Neural cell (in vitro differentiated cells): ENCODE measurements at regions not wholly inside any gene's neighbourhood (a gene's known extent, or its start where the extent isn't known, plus 50 kb on each side); places are given as distances from the start of the nearest gene placed in this dataset.

Source experiments
- H2AFZ ChIP-seq: fragments of 200-600, 300-800 bp; sonication (generic), shearing (Covaris generic); 2 replicates; pipeline ENCODE4 v1.6.0; 2014; ENCODE audit warnings: low read depth, mild to moderate bottlenecking, antibody characterized with exemption, low read length, moderate library complexity
- H3F3A ChIP-seq: fragments of 200-600 bp; shearing (Covaris generic); 2 replicates; pipeline ENCODE4 v1.6.1; 2016; ENCODE audit warnings: mild to moderate bottlenecking, moderate library complexity, mixed read lengths, antibody characterized with exemption, low read length; ENCODE audit not compliant: insufficient read depth, poor library complexity, severe bottlenecking
- H3K27ac ChIP-seq: fragments of 200-600, 300-800 bp; sonication (generic), shearing (Covaris generic); 2 replicates; pipeline ENCODE4 v1.5.1; 2014; ENCODE audit warnings: mild to moderate bottlenecking, low read length, moderate library complexity
- H3K27me3 ChIP-seq: fragments of 300-800, 200-600 bp; sonication (generic), shearing (Covaris generic); 2 replicates; pipeline ENCODE4 v1.6.0; 2014; ENCODE audit warnings: mild to moderate bottlenecking, low read depth, low read length, moderate library complexity; ENCODE audit not compliant: insufficient read depth
- H3K36me3 ChIP-seq: fragments of 300-800, 200-600 bp; sonication (generic), shearing (Covaris generic); 2 replicates; pipeline ENCODE4 v1.5.1; 2014; ENCODE audit warnings: mild to moderate bottlenecking, antibody characterized with exemption, low read length, moderate library complexity; ENCODE audit not compliant: insufficient read depth
- H3K4me2 ChIP-seq: fragments of 300-800, 200-600 bp; sonication (generic), shearing (Covaris generic); 2 replicates; pipeline ENCODE4 v1.6.0; 2014; ENCODE audit warnings: mild to moderate bottlenecking, low read length
- H3K4me3 ChIP-seq: fragments of 300-800, 200-600 bp; sonication (generic), shearing (Covaris generic); 2 replicates; pipeline ENCODE4 v1.5.1; 2014; ENCODE audit warnings: mild to moderate bottlenecking, low read length, moderate library complexity
- H3K79me2 ChIP-seq: fragments of 200-600 bp; shearing (Covaris generic); replicated peaks from 2 replicates; pipeline ENCODE4 v1.6.0; 2014; ENCODE audit warnings: mild to moderate bottlenecking, low read length, moderate library complexity; ENCODE audit not compliant: insufficient read depth
- H3K9ac ChIP-seq: fragments of 300-800, 200-600 bp; sonication (generic), shearing (Covaris generic); 2 replicates; pipeline ENCODE4 v1.6.1; 2016; ENCODE audit warnings: mild to moderate bottlenecking, low read length, mixed read lengths
- H3K9me2 ChIP-seq: fragments of 200-600 bp; shearing (Covaris generic); 2 replicates; pipeline ENCODE4 v1.6.1; 2016; ENCODE audit warnings: mild to moderate bottlenecking, low read length, mixed read lengths; ENCODE audit not compliant: insufficient read depth
- H3K9me3 ChIP-seq: fragments of 200-600, 300-800 bp; sonication (generic), shearing (Covaris generic); 2 replicates; pipeline ENCODE4 v1.6.1; 2016; ENCODE audit warnings: mild to moderate bottlenecking, mixed run types, low read length, moderate library complexity, mixed read lengths
- H4K20me1 ChIP-seq: fragments of 200-600 bp; shearing (Covaris generic); 2 replicates; pipeline ENCODE4 v1.6.1; 2016; ENCODE audit warnings: mild to moderate bottlenecking, mixed run types; ENCODE audit not compliant: insufficient read depth
- EP300 ChIP-seq: fragments of 450-650 bp; conservative IDR thresholded peaks from 2 replicates; pipeline ENCODE4 v1.6.1; 2014; ENCODE audit warnings: antibody characterized with exemption, mild to moderate bottlenecking, moderate library complexity; ENCODE audit not compliant: poor library complexity, severe bottlenecking
- EZH2 ChIP-seq: fragments of 200-600, 300-800 bp; shearing (Covaris generic), sonication (generic); IDR thresholded peaks from 2 replicates; pipeline ENCODE4 v1.6.1; 2014; ENCODE audit warnings: antibody characterized with exemption, low read length, borderline replicate concordance, mild to moderate bottlenecking; ENCODE audit not compliant: insufficient read depth, poor library complexity, severe bottlenecking
- MXI1 ChIP-seq: fragments of 450-650 bp; conservative IDR thresholded peaks from 2 replicates; pipeline ENCODE4 v1.6.1; 2014; ENCODE audit warnings: antibody characterized with exemption, mild to moderate bottlenecking; ENCODE audit not compliant: poor library complexity, severe bottlenecking
- POLR2AphosphoS5 ChIP-seq: IDR thresholded peaks from 2 replicates; pipeline ENCODE4 v1.6.1; 2012
- RAD21 ChIP-seq: fragments of 450-650 bp; conservative IDR thresholded peaks from 2 replicates; pipeline ENCODE4 v1.6.1; 2014; ENCODE audit warnings: antibody characterized with exemption, mild to moderate bottlenecking, moderate library complexity
- SMC3 ChIP-seq: fragments of 450-650 bp; conservative IDR thresholded peaks from 2 replicates; pipeline ENCODE4 v1.6.1; 2014; ENCODE audit warnings: antibody characterized with exemption, mild to moderate bottlenecking, moderate library complexity; ENCODE audit not compliant: poor library complexity
- TAF1 ChIP-seq: IDR thresholded peaks from 2 replicates; pipeline ENCODE4 v1.6.1; 2012; ENCODE audit warnings: low read depth
- TF ChIP-seq, protein P1 (sequence below): IDR thresholded peaks from 2 replicates; pipeline ENCODE4 v1.6.1; 2012; ENCODE audit warnings: borderline replicate concordance
- TF ChIP-seq, protein P2 (sequence below): fragments of 450-650 bp; IDR thresholded peaks from 2 replicates; pipeline ENCODE4 v1.5.1; 2014; ENCODE audit warnings: antibody characterized with exemption, mild to moderate bottlenecking, moderate library complexity; ENCODE audit not compliant: poor library complexity, severe bottlenecking

DNA sequence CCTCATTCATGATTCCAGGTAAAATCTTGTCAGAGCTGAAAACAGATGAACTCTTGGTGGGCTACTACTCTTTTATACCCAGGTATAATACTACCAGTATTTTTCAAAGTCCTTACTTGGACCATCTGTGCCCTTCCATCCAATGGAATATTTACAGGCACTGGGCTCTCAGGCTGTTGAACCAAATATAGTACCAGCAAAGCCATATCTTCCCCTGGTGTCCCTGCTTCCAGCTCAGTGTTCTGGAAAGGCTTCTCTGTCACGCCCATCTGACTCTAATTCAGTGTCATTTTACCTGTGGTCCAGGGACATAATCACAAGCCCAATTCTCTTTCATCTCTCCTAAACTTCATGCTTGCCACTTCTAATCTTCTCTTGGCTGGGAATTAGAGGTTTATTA lies 119.2 kb upstream of the STK17B start:
- Histone ChIP-seq H3K9me3 (no peaks in the 10 kb centered on the region), H3K36me3 (peaks cover 9% of the 10 kb centered on the region), H3K79me2 (no peaks in the 10 kb centered on the region), H3F3A (no peaks in the 10 kb centered on the region), H3K9me2 (no peaks in the 10 kb centered on the region), H3K27me3 (no peaks in the 10 kb centered on the region), H3K9ac (no peak overlapping the region), H3K4me2 (no peak overlapping the region), H3K4me3 (no peak overlapping the region), H4K20me1 (no peaks in the 10 kb centered on the region), H2AFZ (no peak overlapping the region), H3K27ac (no peak overlapping the region)
- TF ChIP-seq, protein P1, sequence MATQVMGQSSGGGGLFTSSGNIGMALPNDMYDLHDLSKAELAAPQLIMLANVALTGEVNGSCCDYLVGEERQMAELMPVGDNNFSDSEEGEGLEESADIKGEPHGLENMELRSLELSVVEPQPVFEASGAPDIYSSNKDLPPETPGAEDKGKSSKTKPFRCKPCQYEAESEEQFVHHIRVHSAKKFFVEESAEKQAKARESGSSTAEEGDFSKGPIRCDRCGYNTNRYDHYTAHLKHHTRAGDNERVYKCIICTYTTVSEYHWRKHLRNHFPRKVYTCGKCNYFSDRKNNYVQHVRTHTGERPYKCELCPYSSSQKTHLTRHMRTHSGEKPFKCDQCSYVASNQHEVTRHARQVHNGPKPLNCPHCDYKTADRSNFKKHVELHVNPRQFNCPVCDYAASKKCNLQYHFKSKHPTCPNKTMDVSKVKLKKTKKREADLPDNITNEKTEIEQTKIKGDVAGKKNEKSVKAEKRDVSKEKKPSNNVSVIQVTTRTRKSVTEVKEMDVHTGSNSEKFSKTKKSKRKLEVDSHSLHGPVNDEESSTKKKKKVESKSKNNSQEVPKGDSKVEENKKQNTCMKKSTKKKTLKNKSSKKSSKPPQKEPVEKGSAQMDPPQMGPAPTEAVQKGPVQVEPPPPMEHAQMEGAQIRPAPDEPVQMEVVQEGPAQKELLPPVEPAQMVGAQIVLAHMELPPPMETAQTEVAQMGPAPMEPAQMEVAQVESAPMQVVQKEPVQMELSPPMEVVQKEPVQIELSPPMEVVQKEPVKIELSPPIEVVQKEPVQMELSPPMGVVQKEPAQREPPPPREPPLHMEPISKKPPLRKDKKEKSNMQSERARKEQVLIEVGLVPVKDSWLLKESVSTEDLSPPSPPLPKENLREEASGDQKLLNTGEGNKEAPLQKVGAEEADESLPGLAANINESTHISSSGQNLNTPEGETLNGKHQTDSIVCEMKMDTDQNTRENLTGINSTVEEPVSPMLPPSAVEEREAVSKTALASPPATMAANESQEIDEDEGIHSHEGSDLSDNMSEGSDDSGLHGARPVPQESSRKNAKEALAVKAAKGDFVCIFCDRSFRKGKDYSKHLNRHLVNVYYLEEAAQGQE: no peak
- TF ChIP-seq SMC3: no peak
- TF ChIP-seq RAD21: no peak
- TF ChIP-seq EZH2: no peak
- TF ChIP-seq EP300: no peak
- no peak for TF ChIP-seq TAF1
- TF ChIP-seq, protein P2, sequence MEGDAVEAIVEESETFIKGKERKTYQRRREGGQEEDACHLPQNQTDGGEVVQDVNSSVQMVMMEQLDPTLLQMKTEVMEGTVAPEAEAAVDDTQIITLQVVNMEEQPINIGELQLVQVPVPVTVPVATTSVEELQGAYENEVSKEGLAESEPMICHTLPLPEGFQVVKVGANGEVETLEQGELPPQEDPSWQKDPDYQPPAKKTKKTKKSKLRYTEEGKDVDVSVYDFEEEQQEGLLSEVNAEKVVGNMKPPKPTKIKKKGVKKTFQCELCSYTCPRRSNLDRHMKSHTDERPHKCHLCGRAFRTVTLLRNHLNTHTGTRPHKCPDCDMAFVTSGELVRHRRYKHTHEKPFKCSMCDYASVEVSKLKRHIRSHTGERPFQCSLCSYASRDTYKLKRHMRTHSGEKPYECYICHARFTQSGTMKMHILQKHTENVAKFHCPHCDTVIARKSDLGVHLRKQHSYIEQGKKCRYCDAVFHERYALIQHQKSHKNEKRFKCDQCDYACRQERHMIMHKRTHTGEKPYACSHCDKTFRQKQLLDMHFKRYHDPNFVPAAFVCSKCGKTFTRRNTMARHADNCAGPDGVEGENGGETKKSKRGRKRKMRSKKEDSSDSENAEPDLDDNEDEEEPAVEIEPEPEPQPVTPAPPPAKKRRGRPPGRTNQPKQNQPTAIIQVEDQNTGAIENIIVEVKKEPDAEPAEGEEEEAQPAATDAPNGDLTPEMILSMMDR: no peak
- TF ChIP-seq MXI1: no peak
- TF ChIP-seq POLR2AphosphoS5: no peak

- no peak for TF ChIP-seq RAD21
- TF ChIP-seq MXI1: no peak
- no peak for TF ChIP-seq EP300
- no peak for TF ChIP-seq TAF1
- TF ChIP-seq POLR2AphosphoS5: no peak
- TF ChIP-seq, protein P1: no peak
- TF ChIP-seq, protein P2: no peak
- TF ChIP-seq SMC3: no peak
- TF ChIP-seq EZH2: no peak
- H3K36me3 ChIP-seq: peaks cover 9% of the 10 kb centered on the region
- H3K27me3 ChIP-seq: no peaks in the 10 kb centered on the region
These were observed 120.0 kb upstream of the STK17B start for GRCh38 chr2:196291426-196291825.

More at GRCh38 chr2:196291426-196291825, 120.0 kb upstream of the STK17B start:
- Histone ChIP-seq H3K4me2 (no peak overlapping the region), H3K4me3 (no peak overlapping the region), H4K20me1 (no peaks in the 10 kb centered on the region), H3F3A (no peaks in the 10 kb centered on the region), H3K9ac (no peak overlapping the region), H3K9me3 (no peaks in the 10 kb centered on the region), H3K79me2 (no peaks in the 10 kb centered on the region), H2AFZ (no peak overlapping the region), H3K9me2 (no peaks in the 10 kb centered on the region), H3K27ac (no peak overlapping the region)
